NCI-H1417 (cell line): ENCODE measurements at regions not wholly inside any gene's neighbourhood (a gene's known extent, or its start where the extent isn't known, plus 50 kb on each side); places are given as distances from the start of the nearest gene placed in this dataset.

ENCODE experiments used
- DNase-seq, 3 experiments: peaks; one replicate each; lab custom pipeline; 2025; lab: John Stamatoyannopoulos, UW

DNA sequence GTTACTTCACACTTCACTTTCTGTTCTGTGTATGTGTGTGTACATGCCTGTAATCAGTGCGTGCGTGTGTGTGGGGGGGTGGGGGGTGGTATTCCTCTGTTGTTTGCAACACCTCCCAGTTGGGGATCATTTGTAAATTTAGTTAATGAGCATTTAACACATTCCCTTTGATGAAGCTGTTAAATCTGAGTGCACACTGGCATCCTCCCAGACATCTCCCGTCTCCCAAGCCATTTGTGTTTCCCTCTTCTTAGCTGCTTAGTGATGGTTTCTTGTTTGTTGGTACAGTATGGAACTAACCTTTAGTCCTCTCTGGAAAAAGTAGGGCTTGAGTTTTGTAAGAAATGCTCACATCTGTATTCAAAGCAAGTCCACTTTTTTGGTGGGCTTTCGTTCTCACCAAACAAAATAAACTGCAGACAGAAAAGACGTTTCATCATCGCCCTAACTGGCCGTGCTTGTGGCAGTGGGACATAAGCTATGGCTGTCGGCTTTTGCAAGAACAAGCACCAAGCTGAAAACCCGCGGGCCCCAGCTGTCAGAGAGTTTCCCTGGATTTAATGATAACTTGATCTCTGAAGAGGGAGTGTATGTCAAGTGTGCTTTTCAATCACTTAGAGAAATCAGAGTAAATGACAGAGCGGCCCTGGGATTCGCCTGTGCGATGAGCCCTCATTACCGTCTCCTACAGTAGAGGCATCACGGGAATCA is 54.9 kb upstream of the SASH1 start:
- DNase-seq = peak in 1 of 3 experiments; percentile 81

DNA sequence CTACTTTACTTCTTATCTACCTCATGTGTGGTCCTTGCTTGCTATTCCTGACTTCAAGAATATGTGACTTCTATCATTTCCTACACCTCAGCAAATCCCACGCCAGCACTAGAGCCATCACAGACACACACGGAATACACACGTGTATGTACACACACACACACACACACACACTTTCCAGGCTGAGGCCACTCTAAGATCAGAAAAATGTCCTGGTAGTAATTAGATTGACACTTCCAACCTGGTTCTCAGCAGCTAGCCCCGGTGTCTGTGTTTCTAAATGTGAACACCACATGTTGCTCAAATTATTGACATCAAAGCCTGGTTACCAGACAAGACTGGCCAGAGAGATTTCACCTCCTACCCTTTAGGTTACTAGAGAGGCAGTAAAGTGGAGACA is 54.1 kb upstream of the SASH1 start:
- no peak for DNase-seq

DNA sequence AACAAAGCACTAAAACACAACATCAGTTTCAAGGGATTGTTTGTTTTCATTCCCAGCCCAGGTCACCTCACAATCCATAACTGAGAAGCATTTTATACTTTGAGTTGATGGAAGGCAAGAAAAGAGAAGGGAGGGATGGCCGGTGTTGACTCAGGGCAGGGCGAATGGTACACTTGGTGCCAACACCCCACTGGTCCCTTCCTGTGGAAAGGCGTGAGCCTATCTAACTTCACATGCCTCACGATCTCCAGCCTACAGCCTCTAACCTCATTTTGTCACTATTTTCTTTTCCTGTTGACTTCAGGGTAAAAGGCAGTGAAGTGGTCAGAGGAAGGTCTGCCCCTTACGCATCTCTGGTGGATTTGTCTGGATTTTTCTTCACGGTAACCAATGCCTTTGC is 53.5 kb upstream of the SASH1 start:
- DNase-seq = no peak

DNA sequence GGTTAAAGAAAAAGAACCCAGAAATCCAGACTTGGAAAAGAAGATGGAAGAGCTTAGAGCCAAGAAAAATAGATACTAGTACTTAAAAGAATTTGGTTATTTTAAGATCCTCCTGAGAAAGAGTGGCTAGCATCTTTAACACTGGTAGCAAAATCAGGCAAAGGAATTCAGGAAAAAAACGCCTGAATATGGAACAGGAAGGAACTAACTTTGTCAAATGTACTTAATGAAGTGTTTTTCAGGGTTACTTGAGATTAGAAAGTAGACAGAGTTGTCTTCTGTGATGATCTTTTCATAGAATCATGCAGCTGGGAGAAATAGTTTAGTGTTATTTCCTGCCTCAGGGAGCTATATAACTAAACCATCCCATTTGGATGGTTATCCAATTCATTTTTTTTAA is 50.8 kb upstream of the SASH1 start:
- DNase-seq = no peak
